HPDE6-E6E7 (cell line): ENCODE measurements at regions not wholly inside any gene's neighbourhood (a gene's known extent, or its start where the extent isn't known, plus 50 kb on each side); places are given as distances from the start of the nearest gene placed in this dataset.

Experiments used
- DNase-seq: peaks from one replicate; pipeline ENCODE4 v3.0.0; 2011; ENCODE audit warnings: missing footprints; ENCODE audit errors: extremely low spot score

DNA sequence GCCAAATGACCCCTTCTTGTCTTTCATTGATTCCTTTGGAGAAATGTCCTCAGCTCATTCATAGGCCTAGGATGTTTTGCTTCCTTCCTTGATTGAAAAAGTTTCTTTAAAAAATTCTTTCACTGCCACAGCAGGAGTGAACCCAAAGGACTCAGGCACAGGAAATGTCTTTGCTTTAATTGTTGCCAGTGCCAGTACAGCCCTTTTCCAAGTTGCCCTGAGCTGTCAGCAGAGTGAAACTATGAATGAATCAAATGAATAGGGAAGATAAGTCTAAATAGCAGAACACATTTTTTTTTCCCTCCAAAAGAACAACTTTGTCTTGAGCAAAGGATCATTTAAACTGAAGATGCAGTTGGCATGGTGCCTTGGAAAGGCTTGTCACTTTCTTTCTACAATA, 63.8 kb upstream of the SLC4A4 start:
- DNase-seq = no peak

GRCh38 chr4:71275570-71275969, 63.2 kb upstream of the SLC4A4 start:
- no peak for DNase-seq

DNA sequence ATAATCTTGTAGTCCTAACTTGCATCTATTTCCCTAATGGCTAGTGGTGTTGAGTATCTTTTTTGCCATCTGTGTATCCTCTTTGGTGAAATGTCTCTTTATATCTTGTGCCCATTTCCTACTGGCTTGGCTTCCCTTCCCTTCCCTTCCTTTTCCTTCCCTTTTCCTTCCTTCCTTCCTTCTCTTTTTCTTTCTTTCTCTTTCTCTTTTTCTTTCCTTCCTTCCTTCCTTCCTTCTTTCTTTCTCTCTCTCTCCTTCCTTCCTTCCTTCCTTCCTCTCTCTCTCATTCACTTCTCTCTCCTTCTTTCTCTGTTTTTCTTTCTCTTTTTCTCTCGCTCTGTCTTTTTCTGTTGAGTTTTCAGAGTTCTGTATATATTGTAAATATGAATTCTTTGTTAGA, 61.5 kb upstream of the SLC4A4 start:
- DNase-seq = no peak

- no peak for DNase-seq
These were observed 55.1 kb upstream of the SLC4A4 start for GRCh38 chr4:71283642-71284257.

- DNase-seq = no peak
These were observed 51.5 kb upstream of the SLC4A4 start for GRCh38 chr4:71287305-71287704.

DNA sequence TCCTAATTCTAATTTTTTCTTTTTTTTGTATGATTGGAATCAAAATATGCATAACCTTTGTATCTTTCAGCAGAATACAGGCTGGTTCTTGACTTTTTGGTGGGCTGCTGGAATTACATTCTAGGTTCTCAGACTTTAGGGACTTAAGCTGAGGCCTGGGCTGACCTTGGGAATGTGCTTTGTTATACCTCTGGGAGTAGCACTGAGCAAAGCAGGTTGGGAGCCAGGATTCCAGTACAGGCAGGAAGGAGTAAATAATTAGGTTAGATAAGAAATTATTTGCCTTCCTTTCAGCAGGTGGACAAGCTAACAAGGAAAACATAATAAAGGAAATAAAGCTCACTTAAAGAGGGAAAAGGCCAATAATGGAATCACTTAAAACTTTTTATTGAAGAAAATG, 49.9 kb upstream of the SLC4A4 start:
- DNase-seq = no peak
